ENCODE measurements at regions not wholly inside any gene's neighbourhood (a gene's known extent, or its start where the extent isn't known, plus 50 kb on each side); places are given as distances from the start of the nearest gene placed in this dataset.

- TF ChIP-seq CTCF (conservative IDR thresholded peaks at IDR 0.05 in 1 of 2, IDR thresholded peaks at IDR 0.05 in 1 of 2; ENCODE audit: extremely low read depth in 1 of 2, insufficient read depth in 1 of 2, low read depth in 1 of 2, low read length in 2 of 2) (no peak), EZH2 (IDR thresholded peaks at IDR 0.05; ENCODE audit: borderline replicate concordance, low read length) (no peak)
Observed at GRCh38 chr5:135203019-135203418, 169.0 kb upstream of the PITX1 start.
